ENCODE measurements at regions not wholly inside any gene's neighbourhood (a gene's known extent, or its start where the extent isn't known, plus 50 kb on each side); places are given as distances from the start of the nearest gene placed in this dataset.
"Not testable (repeated sequence)": the region's sequence is repeated elsewhere in the genome, so short reads cannot be mapped to it uniquely, and the experiment has no call there.

DNA sequence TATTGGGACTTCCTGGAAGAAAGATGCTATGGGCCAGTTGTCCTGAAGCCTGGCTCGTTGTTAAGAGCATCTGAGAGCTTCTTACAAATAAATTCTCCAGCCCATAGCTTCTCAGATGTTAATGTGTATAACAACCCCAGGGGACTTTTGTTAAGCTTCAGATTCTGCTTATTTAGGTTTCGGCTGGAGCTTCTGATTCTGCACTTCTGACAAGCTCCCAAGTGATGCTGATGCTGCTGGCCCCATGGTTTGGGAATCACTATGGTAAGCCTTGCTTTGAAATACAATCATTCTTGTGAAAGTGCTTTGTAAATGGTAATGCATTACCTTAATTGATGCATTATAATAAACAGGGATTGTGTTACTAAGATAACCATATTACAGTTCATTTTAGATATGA, 281.8 kb upstream of the PLD5 start:
- ATAC-seq (ENCODE audit: low FRiP score) (no peak), DNase-seq (ENCODE audit: low spot score) (no peak)
- no peak for TF ChIP-seq CTCF (IDR thresholded peaks at IDR 0.05)

- ATAC-seq (ENCODE audit: low FRiP score); DNase-seq (ENCODE audit: low spot score): not testable (repeated sequence)
These were observed 280.9 kb upstream of the PLD5 start for GRCh38 chr1:242805360-242805759.

- ATAC-seq (ENCODE audit: low FRiP score) (no peak), DNase-seq (ENCODE audit: low spot score) (no peak)
- TF ChIP-seq CTCF (IDR thresholded peaks at IDR 0.05): no peak
These were observed 278.5 kb upstream of the PLD5 start for GRCh38 chr1:242802973-242803372.

DNA sequence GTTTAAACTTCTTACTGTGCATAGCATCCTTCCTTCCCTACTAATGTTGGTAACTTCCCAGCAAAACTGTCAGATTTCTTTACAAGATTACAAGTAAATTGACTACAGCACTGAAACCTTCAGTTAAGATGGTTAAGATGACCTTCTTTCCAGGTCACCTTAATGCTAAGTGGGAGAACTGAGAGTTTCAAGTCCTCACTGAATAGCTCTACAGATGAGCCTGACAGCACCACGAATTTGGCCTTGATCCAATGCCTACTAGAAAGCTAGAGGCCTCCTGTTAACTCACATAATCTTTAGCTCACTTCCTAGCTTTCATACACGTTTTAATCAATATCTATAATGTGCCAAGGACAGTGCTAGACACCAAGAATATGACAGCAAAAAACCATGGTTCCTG, 276.0 kb upstream of the PLD5 start:
- DNase-seq (ENCODE audit: low spot score) (no peak), ATAC-seq (ENCODE audit: low FRiP score) (no peak)
- no peak for TF ChIP-seq CTCF (IDR thresholded peaks at IDR 0.05)

- no peak for DNase-seq (ENCODE audit: low spot score)
- no peak for TF ChIP-seq CTCF (IDR thresholded peaks at IDR 0.05)
- ATAC-seq (ENCODE audit: low FRiP score): no peak
These were observed 273.4 kb upstream of the PLD5 start for GRCh38 chr1:242797856-242798255.

DNA sequence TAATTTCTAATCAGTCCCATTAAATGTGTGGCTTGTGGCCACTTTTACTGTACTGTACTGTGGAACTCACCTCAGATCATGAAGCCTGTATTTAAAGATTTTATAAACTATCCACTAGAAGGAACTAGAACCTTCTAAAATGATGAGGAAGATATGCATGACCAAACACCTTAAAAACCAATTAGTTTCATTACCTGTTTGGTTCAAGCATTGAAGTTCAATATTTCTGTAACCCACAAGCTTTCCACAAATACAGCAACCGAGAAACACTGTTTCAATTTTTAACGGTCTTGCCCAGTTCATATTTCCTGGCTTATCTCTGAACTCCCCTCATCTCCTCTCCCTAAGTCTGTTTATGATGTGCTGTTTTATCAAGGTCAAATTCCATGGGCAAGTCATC, 264.3 kb upstream of the PLD5 start:
- ATAC-seq (ENCODE audit: low FRiP score) (no peak), DNase-seq (ENCODE audit: low spot score) (no peak)
- TF ChIP-seq CTCF (IDR thresholded peaks at IDR 0.05): no peak

DNA sequence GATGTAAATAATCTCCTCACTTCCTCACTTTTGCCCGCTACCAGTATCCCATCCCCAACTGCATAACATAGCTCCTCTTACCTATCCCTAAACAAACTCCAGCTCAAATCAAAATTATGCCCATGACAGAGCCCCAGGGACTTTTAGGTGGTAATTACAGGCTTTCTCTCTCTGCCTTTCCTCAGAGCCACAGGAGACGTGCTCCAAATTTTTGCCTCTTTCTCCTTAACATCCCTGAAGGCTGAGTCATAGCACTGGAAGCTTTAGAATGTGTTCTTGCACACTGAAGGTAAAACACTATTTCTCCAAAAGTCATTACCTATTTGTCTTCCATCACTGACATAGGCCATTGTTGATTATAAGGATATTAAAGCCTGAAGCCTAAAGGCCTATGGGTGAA, 263.5 kb upstream of the PLD5 start:
- TF ChIP-seq CTCF (IDR thresholded peaks at IDR 0.05): no peak

GRCh38 chr1:242784807-242785206, 260.3 kb upstream of the PLD5 start:
- no peak for ATAC-seq (ENCODE audit: low FRiP score)

More for the DNA sequence above, 263.5 kb upstream of the PLD5 start:
- ATAC-seq (ENCODE audit: low FRiP score): no peak
- no peak for DNase-seq (ENCODE audit: low spot score)

More at GRCh38 chr1:242784807-242785206, 260.3 kb upstream of the PLD5 start:
- TF ChIP-seq CTCF (IDR thresholded peaks at IDR 0.05): no peak
- DNase-seq (ENCODE audit: low spot score): no peak

Data from omental fat pad (tissue), 3 donors.